WTC11 (cell line): ENCODE measurements at regions not wholly inside any gene's neighbourhood (a gene's known extent, or its start where the extent isn't known, plus 50 kb on each side); places are given as distances from the start of the nearest gene placed in this dataset.

Source experiments
- ATAC-seq: fragments of 200-7000 bp; cut with Tn5 transposase; 2 replicates; pipeline ENCODE4 v1.10.0; 2021; ENCODE audit warnings: mild to moderate bottlenecking, moderate library complexity
- CTCF ChIA-PET: fragments of 300-600 bp; sonication (Branson Sonifier 250); formaldehyde crosslinking; loops from one replicate; lab custom pipeline; 2021; ENCODE audit warnings: antibody characterized with exemption; lab: Charles Lee
- POLR2A ChIA-PET: fragments of 350-600 bp; sonication (Branson Sonifier 250); formaldehyde crosslinking; loops from one replicate; lab custom pipeline; 2021; ENCODE audit warnings: antibody characterized with exemption; lab: Charles Lee
- DNase-seq: peaks from one replicate; pipeline ENCODE4 v3.0.0; 2021; ENCODE audit warnings: low spot score
- H3K27ac Mint-ChIP-seq: 2 replicates; pipeline ENCODE4 v1.8.0; 2021; ENCODE audit warnings: mixed read lengths
- H3K27me3 Mint-ChIP-seq: 2 replicates; pipeline ENCODE4 v1.8.0; 2021; ENCODE audit warnings: low read depth, mild to moderate bottlenecking, moderate library complexity, mixed read lengths
- H3K36me3 Mint-ChIP-seq: 2 replicates; pipeline ENCODE4 v1.8.0; 2021; ENCODE audit warnings: mixed read lengths
- H3K4me1 Mint-ChIP-seq: 2 replicates; pipeline ENCODE4 v1.8.0; 2022; ENCODE audit warnings: mixed read lengths
- H3K4me3 Mint-ChIP-seq: 2 replicates; pipeline ENCODE4 v1.8.0; 2021; ENCODE audit warnings: mild to moderate bottlenecking, moderate library complexity, mixed read lengths
- H3K9me3 Mint-ChIP-seq: 2 replicates; pipeline ENCODE4 v1.8.0; 2021; ENCODE audit warnings: mixed read lengths
- E2F1 ChIP-seq: sonication (generic); formaldehyde crosslinking; IDR thresholded peaks from 2 replicates; pipeline ENCODE4 v1.8.0; 2022; ENCODE audit warnings: mild to moderate bottlenecking, missing genetic modification reagents
- ESRRA ChIP-seq: sonication (generic); formaldehyde crosslinking; IDR thresholded peaks from 2 replicates; pipeline ENCODE4 v1.8.1; 2022; ENCODE audit warnings: mild to moderate bottlenecking, missing genetic modification reagents, borderline replicate concordance
- FOXK1 ChIP-seq: sonication (generic); formaldehyde crosslinking; IDR thresholded peaks from 2 replicates; pipeline ENCODE4 v1.8.0; 2022; ENCODE audit warnings: mild to moderate bottlenecking, moderate library complexity, missing genetic modification reagents
- FOXP1 ChIP-seq: sonication (generic); formaldehyde crosslinking; IDR thresholded peaks from 2 replicates; pipeline ENCODE4 v1.8.0; 2022; ENCODE audit warnings: missing genetic modification reagents, mild to moderate bottlenecking, moderate library complexity, borderline replicate concordance
- HMGXB4 ChIP-seq: sonication (generic); formaldehyde crosslinking; IDR thresholded peaks from 2 replicates; pipeline ENCODE4 v1.8.1; 2023; ENCODE audit warnings: mild to moderate bottlenecking, moderate library complexity, missing genetic modification reagents
- JUN ChIP-seq: sonication (generic); formaldehyde crosslinking; IDR thresholded peaks from 2 replicates; pipeline ENCODE4 v1.8.0; 2023; ENCODE audit warnings: mild to moderate bottlenecking, missing genetic modification reagents
- RELA ChIP-seq: sonication (generic); formaldehyde crosslinking; IDR thresholded peaks from 2 replicates; pipeline ENCODE4 v1.8.1; 2022; ENCODE audit warnings: missing genetic modification reagents, mild to moderate bottlenecking, borderline replicate concordance
- SMAD3 ChIP-seq: sonication (generic); formaldehyde crosslinking; IDR thresholded peaks from 2 replicates; pipeline ENCODE4 v1.8.0; 2022; ENCODE audit warnings: missing genetic modification reagents, mild to moderate bottlenecking, borderline replicate concordance
- SOX15 ChIP-seq: fragments of 250-450 bp; sonication (Bioruptor Pico); IDR thresholded peaks from 2 replicates; pipeline ENCODE4 v1.9.0; 2021; ENCODE audit warnings: mild to moderate bottlenecking
- TEAD1 ChIP-seq: sonication (generic); formaldehyde crosslinking; IDR thresholded peaks from 2 replicates; pipeline ENCODE4 v1.8.0; 2022; ENCODE audit warnings: mild to moderate bottlenecking, missing genetic modification reagents
- TP53 ChIP-seq: sonication (generic); formaldehyde crosslinking; IDR thresholded peaks from 2 replicates; pipeline ENCODE4 v1.8.1; 2023; ENCODE audit warnings: mild to moderate bottlenecking, missing genetic modification reagents
- ZNF671 ChIP-seq: fragments of 250-450 bp; sonication (Bioruptor Pico); IDR thresholded peaks from 2 replicates; pipeline ENCODE4 v1.8.0; 2021; ENCODE audit warnings: mild to moderate bottlenecking
- TF ChIP-seq, protein P1 (sequence below): sonication (generic); formaldehyde crosslinking; IDR thresholded peaks from 2 replicates; pipeline ENCODE4 v1.8.0; 2022; ENCODE audit warnings: missing genetic modification reagents
- TF ChIP-seq, protein P2 (sequence below): sonication (generic); formaldehyde crosslinking; IDR thresholded peaks from 2 replicates; pipeline ENCODE4 v1.8.1; 2022; ENCODE audit warnings: missing genetic modification reagents, borderline replicate concordance
- TF ChIP-seq, protein P3 (sequence below): sonication (generic); formaldehyde crosslinking; IDR thresholded peaks from 2 replicates; pipeline ENCODE4 v1.8.1; 2023; ENCODE audit warnings: mild to moderate bottlenecking, missing genetic modification reagents, moderate library complexity
- TF ChIP-seq, protein P4 (sequence below): sonication (generic); formaldehyde crosslinking; IDR thresholded peaks from 2 replicates; pipeline ENCODE4 v1.8.1; 2022; ENCODE audit warnings: low read depth, missing genetic modification reagents, borderline replicate concordance

GRCh38 chr7:108628678-108629077 is 59.0 kb downstream of the DNAJB9 start:
- H3K4me3 Mint-ChIP-seq = no peak overlapping the region
- peaks cover 4% of the 10 kb centered on the region; the same call in 1 of the 2 replicates for H3K36me3 Mint-ChIP-seq
- ChIA-PET CTCF (no interaction called here), POLR2A (no interaction called here)
- TF ChIP-seq ZNF671 (CRISPR knock-in tag) (no peak), TEAD1 (no peak), RELA (CRISPR knock-in tag) (no peak), TP53 (no peak), FOXK1 (no peak), JUN (CRISPR knock-in tag) (no peak), ESRRA (CRISPR knock-in tag) (no peak), SMAD3 (CRISPR knock-in tag) (no peak), E2F1 (CRISPR knock-in tag) (no peak), SOX15 (CRISPR knock-in tag) (no peak)
- TF ChIP-seq, protein P1, sequence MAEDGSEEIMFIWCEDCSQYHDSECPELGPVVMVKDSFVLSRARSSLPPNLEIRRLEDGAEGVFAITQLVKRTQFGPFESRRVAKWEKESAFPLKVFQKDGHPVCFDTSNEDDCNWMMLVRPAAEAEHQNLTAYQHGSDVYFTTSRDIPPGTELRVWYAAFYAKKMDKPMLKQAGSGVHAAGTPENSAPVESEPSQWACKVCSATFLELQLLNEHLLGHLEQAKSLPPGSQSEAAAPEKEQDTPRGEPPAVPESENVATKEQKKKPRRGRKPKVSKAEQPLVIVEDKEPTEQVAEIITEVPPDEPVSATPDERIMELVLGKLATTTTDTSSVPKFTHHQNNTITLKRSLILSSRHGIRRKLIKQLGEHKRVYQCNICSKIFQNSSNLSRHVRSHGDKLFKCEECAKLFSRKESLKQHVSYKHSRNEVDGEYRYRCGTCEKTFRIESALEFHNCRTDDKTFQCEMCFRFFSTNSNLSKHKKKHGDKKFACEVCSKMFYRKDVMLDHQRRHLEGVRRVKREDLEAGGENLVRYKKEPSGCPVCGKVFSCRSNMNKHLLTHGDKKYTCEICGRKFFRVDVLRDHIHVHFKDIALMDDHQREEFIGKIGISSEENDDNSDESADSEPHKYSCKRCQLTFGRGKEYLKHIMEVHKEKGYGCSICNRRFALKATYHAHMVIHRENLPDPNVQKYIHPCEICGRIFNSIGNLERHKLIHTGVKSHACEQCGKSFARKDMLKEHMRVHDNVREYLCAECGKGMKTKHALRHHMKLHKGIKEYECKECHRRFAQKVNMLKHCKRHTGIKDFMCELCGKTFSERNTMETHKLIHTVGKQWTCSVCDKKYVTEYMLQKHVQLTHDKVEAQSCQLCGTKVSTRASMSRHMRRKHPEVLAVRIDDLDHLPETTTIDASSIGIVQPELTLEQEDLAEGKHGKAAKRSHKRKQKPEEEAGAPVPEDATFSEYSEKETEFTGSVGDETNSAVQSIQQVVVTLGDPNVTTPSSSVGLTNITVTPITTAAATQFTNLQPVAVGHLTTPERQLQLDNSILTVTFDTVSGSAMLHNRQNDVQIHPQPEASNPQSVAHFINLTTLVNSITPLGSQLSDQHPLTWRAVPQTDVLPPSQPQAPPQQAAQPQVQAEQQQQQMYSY = no peak
- peaks cover 17% of the 10 kb centered on the region for H3K4me1 Mint-ChIP-seq
- H3K27me3 Mint-ChIP-seq = no peaks in the 10 kb centered on the region
- H3K9me3 Mint-ChIP-seq = peaks cover 15% of the 10 kb centered on the region
- ATAC-seq = no peak; the same call in 1 of the 2 replicates
- H3K27ac Mint-ChIP-seq = no peak overlapping the region
- no peak for DNase-seq

DNA sequence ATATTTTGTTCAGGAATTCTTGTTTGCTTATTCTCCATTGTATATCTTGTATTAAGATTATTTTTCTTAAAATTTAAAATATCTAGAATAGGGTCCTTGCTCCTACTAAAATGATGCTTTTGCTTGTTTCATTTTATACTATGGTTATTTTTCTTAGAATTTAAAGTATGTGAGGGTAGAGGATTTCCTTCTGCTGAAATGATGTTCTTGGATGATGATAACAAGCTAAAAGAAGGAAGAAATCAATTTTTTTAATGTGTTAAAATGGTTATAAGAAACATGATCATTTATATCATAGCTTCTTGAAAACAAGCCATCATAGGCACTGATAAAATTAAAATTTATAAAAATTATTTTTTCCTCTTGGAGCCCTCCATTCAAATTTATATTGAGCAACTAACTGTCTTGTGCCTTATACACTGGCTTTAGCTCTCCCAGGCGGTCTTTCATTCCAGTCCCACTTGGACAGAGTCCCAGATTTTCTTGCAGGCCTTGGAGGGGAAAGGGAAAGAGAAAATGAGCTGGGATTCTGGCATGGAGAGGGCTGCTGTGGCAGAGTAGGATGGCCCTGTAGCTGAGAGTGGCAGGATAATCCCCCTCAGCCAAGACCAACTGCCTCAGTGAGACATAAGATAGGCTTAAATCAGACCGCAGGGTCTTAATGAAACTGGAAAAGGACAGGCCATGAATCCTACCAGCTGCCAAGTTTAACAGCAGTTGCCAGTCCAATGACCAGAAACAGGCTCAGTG is 60.2 kb downstream of the DNAJB9 start:
- DNase-seq = no peak
- ATAC-seq = no peak
- H3K9me3 Mint-ChIP-seq = peaks cover 19% of the 10 kb centered on the region
- TF ChIP-seq, protein P2, sequence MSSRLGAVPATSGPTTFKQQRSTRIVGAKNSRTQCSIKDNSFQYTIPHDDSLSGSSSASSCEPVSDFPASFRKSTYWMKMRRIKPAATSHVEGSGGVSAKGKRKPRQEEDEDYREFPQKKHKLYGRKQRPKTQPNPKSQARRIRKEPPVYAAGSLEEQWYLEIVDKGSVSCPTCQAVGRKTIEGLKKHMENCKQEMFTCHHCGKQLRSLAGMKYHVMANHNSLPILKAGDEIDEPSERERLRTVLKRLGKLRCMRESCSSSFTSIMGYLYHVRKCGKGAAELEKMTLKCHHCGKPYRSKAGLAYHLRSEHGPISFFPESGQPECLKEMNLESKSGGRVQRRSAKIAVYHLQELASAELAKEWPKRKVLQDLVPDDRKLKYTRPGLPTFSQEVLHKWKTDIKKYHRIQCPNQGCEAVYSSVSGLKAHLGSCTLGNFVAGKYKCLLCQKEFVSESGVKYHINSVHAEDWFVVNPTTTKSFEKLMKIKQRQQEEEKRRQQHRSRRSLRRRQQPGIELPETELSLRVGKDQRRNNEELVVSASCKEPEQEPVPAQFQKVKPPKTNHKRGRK (CRISPR knock-in tag) = no peak
- TF ChIP-seq, protein P3, sequence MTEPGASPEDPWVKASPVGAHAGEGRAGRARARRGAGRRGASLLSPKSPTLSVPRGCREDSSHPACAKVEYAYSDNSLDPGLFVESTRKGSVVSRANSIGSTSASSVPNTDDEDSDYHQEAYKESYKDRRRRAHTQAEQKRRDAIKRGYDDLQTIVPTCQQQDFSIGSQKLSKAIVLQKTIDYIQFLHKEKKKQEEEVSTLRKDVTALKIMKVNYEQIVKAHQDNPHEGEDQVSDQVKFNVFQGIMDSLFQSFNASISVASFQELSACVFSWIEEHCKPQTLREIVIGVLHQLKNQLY (CRISPR knock-in tag) = no peak
- TF ChIP-seq, protein P4, sequence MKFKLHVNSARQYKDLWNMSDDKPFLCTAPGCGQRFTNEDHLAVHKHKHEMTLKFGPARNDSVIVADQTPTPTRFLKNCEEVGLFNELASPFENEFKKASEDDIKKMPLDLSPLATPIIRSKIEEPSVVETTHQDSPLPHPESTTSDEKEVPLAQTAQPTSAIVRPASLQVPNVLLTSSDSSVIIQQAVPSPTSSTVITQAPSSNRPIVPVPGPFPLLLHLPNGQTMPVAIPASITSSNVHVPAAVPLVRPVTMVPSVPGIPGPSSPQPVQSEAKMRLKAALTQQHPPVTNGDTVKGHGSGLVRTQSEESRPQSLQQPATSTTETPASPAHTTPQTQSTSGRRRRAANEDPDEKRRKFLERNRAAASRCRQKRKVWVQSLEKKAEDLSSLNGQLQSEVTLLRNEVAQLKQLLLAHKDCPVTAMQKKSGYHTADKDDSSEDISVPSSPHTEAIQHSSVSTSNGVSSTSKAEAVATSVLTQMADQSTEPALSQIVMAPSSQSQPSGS = no peak
- TF ChIP-seq FOXP1 (CRISPR knock-in tag) = no peak
- TF ChIP-seq HMGXB4 (CRISPR knock-in tag) = no peak
- H3K27ac Mint-ChIP-seq = no peak overlapping the region
- POLR2A ChIA-PET = no interaction called here
- peaks cover 17% of the 10 kb centered on the region for H3K4me1 Mint-ChIP-seq
- H3K4me3 Mint-ChIP-seq = no peak overlapping the region
- CTCF ChIA-PET = no interaction called here
- peaks cover 4% of the 10 kb centered on the region; the same call in 1 of the 2 replicates for H3K36me3 Mint-ChIP-seq
- no peaks in the 10 kb centered on the region for H3K27me3 Mint-ChIP-seq
